ENCODE measurements at regions not wholly inside any gene's neighbourhood (a gene's known extent, or its start where the extent isn't known, plus 50 kb on each side); places are given as distances from the start of the nearest gene placed in this dataset.

GRCh38 chr13:60754211-60755090 lies 357.4 kb downstream of the TDRD3 start (continued):
- TF ChIP-seq NKRF (conservative IDR thresholded peaks at IDR 0.05), result no peak
- TF ChIP-seq PAX8 (IDR thresholded peaks at IDR 0.05), result no peak
- TF ChIP-seq RELA (IDR thresholded peaks at IDR 0.05; ENCODE audit: borderline replicate concordance, partially characterized antibody), result no peak
- TF ChIP-seq E2F4 (IDR thresholded peaks at IDR 0.05; ENCODE audit: low read depth, low read length), result no peak
- TF ChIP-seq ZBTB4 (CRISPR knock-in tag; IDR thresholded peaks at IDR 0.05), result no peak

All from GM12878 (cell line).